Stimulated activated effector memory CD8-positive, alpha-beta T cell treated with anti-CD3 and anti-CD28 coated beads, Interleukin-12 subunit alpha, Interleukin-12 subunit beta, amount 100 ng/mL, for 72 hours (primary cell): ENCODE measurements at regions not wholly inside any gene's neighbourhood (a gene's known extent, or its start where the extent isn't known, plus 50 kb on each side); places are given as distances from the start of the nearest gene placed in this dataset.

ENCODE experiments used
- ATAC-seq: fragments of 150-1000 bp; cut with Tn5 transposase; 2 replicates; pipeline ENCODE4 v1.10.0; 2021
- DNase-seq, 2 donors: peaks; one replicate each; pipeline ENCODE4 v3.0.0; 2021 to 2022; ENCODE audit warnings: low spot score in 2 of 2
- H3K27ac Mint-ChIP-seq: one replicate; pipeline ENCODE4 v1.8.0; 2022; ENCODE audit warnings: mild to moderate bottlenecking, mixed read lengths
- H3K36me3 Mint-ChIP-seq: one replicate; pipeline ENCODE4 v1.8.0; 2022; ENCODE audit warnings: mild to moderate bottlenecking, mixed read lengths
- H3K4me1 Mint-ChIP-seq: one replicate; pipeline ENCODE4 v1.8.0; 2022; ENCODE audit warnings: mixed read lengths
- H3K4me3 Mint-ChIP-seq: one replicate; pipeline ENCODE4 v1.8.0; 2022; ENCODE audit warnings: mild to moderate bottlenecking, mixed read lengths
- H3K9me3 Mint-ChIP-seq: one replicate; pipeline ENCODE4 v1.8.0; 2022; ENCODE audit warnings: mixed read lengths

- no peak for DNase-seq
- H3K4me3 Mint-ChIP-seq, result no peak overlapping the region
- no peak for ATAC-seq
- H3K36me3 Mint-ChIP-seq, result no peaks in the 10 kb centered on the region
- H3K9me3 Mint-ChIP-seq, result no peaks in the 10 kb centered on the region
- H3K4me1 Mint-ChIP-seq, result no peaks in the 10 kb centered on the region
- H3K27ac Mint-ChIP-seq, result no peak overlapping the region
Measured at GRCh38 chr6:132929141-132929540, 114.8 kb downstream of the RPS12 start.

GRCh38 chr6:132931313-132931712, 116.9 kb downstream of the RPS12 start:
- ATAC-seq (no peak), DNase-seq (no peak)
- H3K36me3 Mint-ChIP-seq, result no peaks in the 10 kb centered on the region
- H3K4me3 Mint-ChIP-seq, result no peak overlapping the region
- no peak overlapping the region for H3K27ac Mint-ChIP-seq
- H3K9me3 Mint-ChIP-seq, result no peaks in the 10 kb centered on the region
- no peaks in the 10 kb centered on the region for H3K4me1 Mint-ChIP-seq

- no peaks in the 10 kb centered on the region for H3K9me3 Mint-ChIP-seq
- no peaks in the 10 kb centered on the region for H3K36me3 Mint-ChIP-seq
- no peak for ATAC-seq
- no peak for DNase-seq
- no peak overlapping the region for H3K27ac Mint-ChIP-seq
- no peaks in the 10 kb centered on the region for H3K4me1 Mint-ChIP-seq
- no peak overlapping the region for H3K4me3 Mint-ChIP-seq
Measured at GRCh38 chr6:132931936-132932514, 117.7 kb downstream of the RPS12 start.

- H3K27ac Mint-ChIP-seq, result no peak overlapping the region
- no peak for ATAC-seq
Measured at GRCh38 chr6:132932588-132932987, 118.2 kb downstream of the RPS12 start.

GRCh38 chr6:132933090-132933489, 118.7 kb downstream of the RPS12 start:
- DNase-seq (no peak), ATAC-seq (no peak)
- Mint-ChIP-seq H3K4me3 (no peak overlapping the region), H3K4me1 (no peaks in the 10 kb centered on the region), H3K27ac (no peak overlapping the region), H3K36me3 (no peaks in the 10 kb centered on the region), H3K9me3 (no peaks in the 10 kb centered on the region)

More at GRCh38 chr6:132932588-132932987, 118.2 kb downstream of the RPS12 start:
- no peak overlapping the region for H3K4me3 Mint-ChIP-seq
- DNase-seq, result no peak
- no peaks in the 10 kb centered on the region for H3K36me3 Mint-ChIP-seq
- no peaks in the 10 kb centered on the region for H3K4me1 Mint-ChIP-seq
- no peaks in the 10 kb centered on the region for H3K9me3 Mint-ChIP-seq

- Mint-ChIP-seq H3K4me1 (no peaks in the 10 kb centered on the region), H3K4me3 (no peak overlapping the region), H3K9me3 (peaks cover 3% of the 10 kb centered on the region), H3K27ac (no peak overlapping the region), H3K36me3 (no peaks in the 10 kb centered on the region)
- no peak for ATAC-seq
- DNase-seq, result no peak
Measured at GRCh38 chr6:132934496-132934895, 120.1 kb downstream of the RPS12 start.

GRCh38 chr6:132936646-132937045, 122.3 kb downstream of the RPS12 start:
- ATAC-seq, result no peak

GRCh38 chr6:132937466-132937906, 123.1 kb downstream of the RPS12 start:
- no peak for DNase-seq
- H3K4me3 Mint-ChIP-seq, result no peak overlapping the region
- no peak overlapping the region for H3K27ac Mint-ChIP-seq
- no peaks in the 10 kb centered on the region for H3K36me3 Mint-ChIP-seq
- no peaks in the 10 kb centered on the region for H3K4me1 Mint-ChIP-seq
- peaks cover 3% of the 10 kb centered on the region for H3K9me3 Mint-ChIP-seq
- ATAC-seq, result no peak

More at GRCh38 chr6:132936646-132937045, 122.3 kb downstream of the RPS12 start:
- no peak for DNase-seq
- Mint-ChIP-seq H3K4me1 (no peaks in the 10 kb centered on the region), H3K36me3 (no peaks in the 10 kb centered on the region), H3K27ac (no peak overlapping the region), H3K9me3 (peaks cover 3% of the 10 kb centered on the region), H3K4me3 (no peak overlapping the region)

- Mint-ChIP-seq H3K4me3 (no peak overlapping the region), H3K4me1 (no peaks in the 10 kb centered on the region), H3K36me3 (no peaks in the 10 kb centered on the region), H3K27ac (no peak overlapping the region), H3K9me3 (no peaks in the 10 kb centered on the region)
- DNase-seq (no peak), ATAC-seq (no peak)
Measured at GRCh38 chr6:132948889-132949288, 134.5 kb downstream of the RPS12 start.

GRCh38 chr6:132950566-132950965, 136.2 kb downstream of the RPS12 start:
- Mint-ChIP-seq H3K4me3 (no peak overlapping the region), H3K27ac (no peak overlapping the region), H3K9me3 (no peaks in the 10 kb centered on the region), H3K36me3 (no peaks in the 10 kb centered on the region), H3K4me1 (no peaks in the 10 kb centered on the region)
- ATAC-seq, result no peak
- no peak for DNase-seq

- ATAC-seq (no peak), DNase-seq (no peak)
- Mint-ChIP-seq H3K4me1 (no peaks in the 10 kb centered on the region), H3K36me3 (no peaks in the 10 kb centered on the region), H3K9me3 (no peaks in the 10 kb centered on the region), H3K27ac (no peak overlapping the region), H3K4me3 (no peak overlapping the region)
Measured at GRCh38 chr6:132952031-132952867, 137.9 kb downstream of the RPS12 start.

GRCh38 chr6:132952986-132953385, 138.6 kb downstream of the RPS12 start:
- ATAC-seq (no peak), DNase-seq (no peak)
- Mint-ChIP-seq H3K4me3 (no peak overlapping the region), H3K27ac (no peak overlapping the region), H3K4me1 (no peaks in the 10 kb centered on the region), H3K36me3 (no peaks in the 10 kb centered on the region), H3K9me3 (no peaks in the 10 kb centered on the region)

GRCh38 chr6:132954222-132954621, 139.9 kb downstream of the RPS12 start:
- Mint-ChIP-seq H3K27ac (no peak overlapping the region), H3K4me1 (no peaks in the 10 kb centered on the region), H3K36me3 (no peaks in the 10 kb centered on the region), H3K9me3 (no peaks in the 10 kb centered on the region), H3K4me3 (no peak overlapping the region)
- DNase-seq (no peak), ATAC-seq (no peak)

- DNase-seq (no peak), ATAC-seq (no peak)
- Mint-ChIP-seq H3K9me3 (no peaks in the 10 kb centered on the region), H3K27ac (no peak overlapping the region), H3K4me1 (no peaks in the 10 kb centered on the region), H3K36me3 (no peaks in the 10 kb centered on the region), H3K4me3 (no peak overlapping the region)
Measured at GRCh38 chr6:132954936-132955335, 140.6 kb downstream of the RPS12 start.

- ATAC-seq (no peak), DNase-seq (no peak)
- H3K36me3 Mint-ChIP-seq, result no peaks in the 10 kb centered on the region
- H3K9me3 Mint-ChIP-seq, result no peaks in the 10 kb centered on the region
- no peak overlapping the region for H3K4me3 Mint-ChIP-seq
- no peaks in the 10 kb centered on the region for H3K4me1 Mint-ChIP-seq
- no peak overlapping the region for H3K27ac Mint-ChIP-seq
Measured at GRCh38 chr6:132959639-132960326, 145.4 kb downstream of the RPS12 start.

GRCh38 chr6:132960720-132961119, 146.4 kb downstream of the RPS12 start:
- DNase-seq (no peak), ATAC-seq (no peak)
- no peaks in the 10 kb centered on the region for H3K4me1 Mint-ChIP-seq
- H3K27ac Mint-ChIP-seq, result no peak overlapping the region
- H3K9me3 Mint-ChIP-seq, result no peaks in the 10 kb centered on the region
- H3K4me3 Mint-ChIP-seq, result no peak overlapping the region
- H3K36me3 Mint-ChIP-seq, result no peaks in the 10 kb centered on the region
